ENCODE measurements at regions not wholly inside any gene's neighbourhood (a gene's known extent, or its start where the extent isn't known, plus 50 kb on each side); places are given as distances from the start of the nearest gene placed in this dataset.

DNA sequence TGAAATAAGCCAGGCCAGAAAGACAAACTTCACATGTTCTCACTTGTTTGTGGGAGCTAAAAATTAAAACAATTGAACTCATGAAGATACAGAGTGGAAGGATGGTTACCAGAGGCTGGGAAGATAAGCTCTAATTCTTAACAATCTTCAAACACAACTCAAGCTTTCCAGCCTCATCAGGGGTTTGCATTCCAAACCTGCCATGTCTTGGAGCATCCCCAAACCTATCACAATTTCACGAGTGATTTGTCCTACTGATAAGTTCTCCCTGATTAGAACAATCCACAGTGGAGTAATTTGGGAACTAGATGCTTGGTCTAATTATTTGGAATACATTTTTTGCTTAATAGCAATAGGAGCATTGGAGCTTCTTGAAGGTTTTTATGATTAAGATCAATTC lies 418.5 kb upstream of the PKN2 start:
- Histone ChIP-seq H3K9me3 (no peaks in the 10 kb centered on the region), H3K27me3 (no peaks in the 10 kb centered on the region), H3K36me3 (no peaks in the 10 kb centered on the region), H3K4me3 (no peak overlapping the region), H3K4me1 (no peaks in the 10 kb centered on the region), H3K27ac (no peak overlapping the region)
- DNase-seq (no peak), ATAC-seq (no peak)
- 24 to 35% (median 27%) methylated on average over 1 of the region's 1 CpG for WGBS, 4 donors
- no peak for TF ChIP-seq POLR2A (IDR thresholded peaks at IDR 0.05)
- TF ChIP-seq, protein P1, sequence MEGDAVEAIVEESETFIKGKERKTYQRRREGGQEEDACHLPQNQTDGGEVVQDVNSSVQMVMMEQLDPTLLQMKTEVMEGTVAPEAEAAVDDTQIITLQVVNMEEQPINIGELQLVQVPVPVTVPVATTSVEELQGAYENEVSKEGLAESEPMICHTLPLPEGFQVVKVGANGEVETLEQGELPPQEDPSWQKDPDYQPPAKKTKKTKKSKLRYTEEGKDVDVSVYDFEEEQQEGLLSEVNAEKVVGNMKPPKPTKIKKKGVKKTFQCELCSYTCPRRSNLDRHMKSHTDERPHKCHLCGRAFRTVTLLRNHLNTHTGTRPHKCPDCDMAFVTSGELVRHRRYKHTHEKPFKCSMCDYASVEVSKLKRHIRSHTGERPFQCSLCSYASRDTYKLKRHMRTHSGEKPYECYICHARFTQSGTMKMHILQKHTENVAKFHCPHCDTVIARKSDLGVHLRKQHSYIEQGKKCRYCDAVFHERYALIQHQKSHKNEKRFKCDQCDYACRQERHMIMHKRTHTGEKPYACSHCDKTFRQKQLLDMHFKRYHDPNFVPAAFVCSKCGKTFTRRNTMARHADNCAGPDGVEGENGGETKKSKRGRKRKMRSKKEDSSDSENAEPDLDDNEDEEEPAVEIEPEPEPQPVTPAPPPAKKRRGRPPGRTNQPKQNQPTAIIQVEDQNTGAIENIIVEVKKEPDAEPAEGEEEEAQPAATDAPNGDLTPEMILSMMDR (IDR thresholded peaks at IDR 0.05): no peak
- intact Hi-C loops (cut with DNase I): no loop called here

- H3K27ac ChIP-seq: no peak overlapping the region
- DNase-seq (no peak), ATAC-seq (no peak)
- H3K27me3 ChIP-seq: no peaks in the 10 kb centered on the region
- intact Hi-C loops (cut with DNase I): no loop called here
- 81 to 95% (median 92%) methylated on average over 1 of the region's 1 CpG for WGBS, 4 donors
- H3K4me1 ChIP-seq: no peaks in the 10 kb centered on the region
- H3K36me3 ChIP-seq: no peaks in the 10 kb centered on the region
- TF ChIP-seq, protein P1 (IDR thresholded peaks at IDR 0.05): no peak
- no peak for TF ChIP-seq POLR2A (IDR thresholded peaks at IDR 0.05)
- no peaks in the 10 kb centered on the region for H3K9me3 ChIP-seq
- no peak overlapping the region for H3K4me3 ChIP-seq
Observed at GRCh38 chr1:88266051-88266450, 418.0 kb upstream of the PKN2 start.

DNA sequence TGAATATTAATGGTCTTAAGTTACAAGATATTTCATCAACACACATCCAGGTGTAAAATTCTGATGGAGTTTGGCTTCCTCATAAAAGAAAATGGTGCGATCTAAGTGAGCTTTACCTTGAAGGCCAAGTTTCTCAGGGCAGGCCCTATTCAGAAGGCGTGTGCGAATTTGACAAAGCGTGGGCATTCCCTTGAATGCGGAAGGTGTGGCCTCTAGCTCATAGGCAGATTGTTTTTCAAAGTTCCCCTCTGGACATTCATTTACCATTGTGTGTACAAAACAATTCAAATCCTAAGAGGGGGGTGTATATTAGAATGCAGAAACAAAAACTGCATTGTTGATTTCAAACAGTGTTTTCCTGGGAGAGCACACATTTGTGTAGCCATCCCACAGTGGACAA lies 411.9 kb upstream of the PKN2 start:
- ATAC-seq (no peak), DNase-seq (no peak)
- intact Hi-C loops (cut with DNase I): no loop called here
- TF ChIP-seq POLR2A (IDR thresholded peaks at IDR 0.05): no peak
- TF ChIP-seq, protein P1 (IDR thresholded peaks at IDR 0.05): no peak
- Histone ChIP-seq H3K27me3 (no peaks in the 10 kb centered on the region), H3K4me1 (no peaks in the 10 kb centered on the region), H3K36me3 (no peaks in the 10 kb centered on the region), H3K27ac (no peak overlapping the region), H3K9me3 (no peaks in the 10 kb centered on the region), H3K4me3 (no peak overlapping the region)
- 89 to 97% (median 94%) methylated on average over 5 of the region's 5 CpGs for WGBS, 4 donors

GRCh38 chr1:88274431-88274830 lies 409.6 kb upstream of the PKN2 start:
- H3K9me3 ChIP-seq: peaks cover 0 to 3% (median 0%) of the 10 kb centered on the region in 12 donors
- no peak overlapping the region for H3K27ac ChIP-seq
- intact Hi-C loops (cut with DNase I): no loop called here
- no peak for ATAC-seq
- no peaks in the 10 kb centered on the region for H3K27me3 ChIP-seq
- TF ChIP-seq POLR2A (IDR thresholded peaks at IDR 0.05): no peak
- TF ChIP-seq, protein P1 (IDR thresholded peaks at IDR 0.05): no peak
- no peak overlapping the region for H3K4me3 ChIP-seq
- H3K36me3 ChIP-seq: no peaks in the 10 kb centered on the region
- 83 to 96% (median 87%) methylated on average over 1 of the region's 1 CpG for WGBS, 4 donors
- no peaks in the 10 kb centered on the region for H3K4me1 ChIP-seq
- DNase-seq: no peak
